ENCODE measurements at regions not wholly inside any gene's neighbourhood (a gene's known extent, or its start where the extent isn't known, plus 50 kb on each side); places are given as distances from the start of the nearest gene placed in this dataset.

GRCh38 chr2:106614511-106615291 lies 127.5 kb downstream of the CD8B2 start:
- in situ Hi-C loops (cut with MboI) = no loop called here
- Histone ChIP-seq H3K27ac (ENCODE audit: extremely low read depth, low read depth, low read length) (no peak overlapping the region), H3K79me2 (ENCODE audit: control insufficient read depth, insufficient read depth, low read length) (no peaks in the 10 kb centered on the region), H3K9ac (ENCODE audit: insufficient read depth in 1 of 2, low read depth in 2 of 2, low read length in 2 of 2) (no peak overlapping the region), H3K9me3 (replicated peaks; ENCODE audit: control insufficient read depth, insufficient read depth, low read depth, low read length) (no peaks in the 10 kb centered on the region), H2AFZ (ENCODE audit: low read depth, low read length) (no peak overlapping the region), H3K27me3 (ENCODE audit: control insufficient read depth in 2 of 2, insufficient read depth in 2 of 2, low read length in 2 of 2) (no peaks in the 10 kb centered on the region), H3K4me1 (replicated peaks in 1 of 2; ENCODE audit: control insufficient read depth in 2 of 2, insufficient read depth in 2 of 2, low read length in 2 of 2) (no peaks in the 10 kb centered on the region), H3K9me1 (ENCODE audit: control insufficient read depth, insufficient read depth, low read length) (no peaks in the 10 kb centered on the region), H3K4me3 (no peak overlapping the region), H3K36me3 (ENCODE audit: control insufficient read depth, insufficient read depth, low read length) (no peaks in the 10 kb centered on the region), H3K4me2 (ENCODE audit: insufficient read depth, low read length) (no peak overlapping the region), H4K20me1 (replicated peaks; ENCODE audit: control insufficient read depth, insufficient read depth, low read length) (no peaks in the 10 kb centered on the region)
- BruUV-seq (replicated peaks) = no TSS peak
- WGBS (ENCODE audit: insufficient coverage, low coverage, missing lambda C conversion rate) = 0% methylated on average over 5 of the region's 5 CpGs
- DNase-seq (ENCODE audit: extremely low read depth in 1 of 4, low spot score in 3 of 4) (no peak), FAIRE-seq (no peak), ATAC-seq (no peak)
- ChIA-PET CTCF (ENCODE audit: low intra/inter-chr PET ratio) (no interaction called here), POLR2A (interaction anchor here (0.7 kb wide), 1 partner anchor 17 kb away, joined by 3 read pairs; no protein-coding TSS in a partner anchor)
- no peak for TF ChIP-seq ZNF23 (CRISPR knock-in tag; IDR thresholded peaks at IDR 0.05)
- no peak for TF ChIP-seq ZNF699 (CRISPR knock-in tag; IDR thresholded peaks at IDR 0.05; ENCODE audit: insufficient replicate concordance)
- no peak for TF ChIP-seq ZNF408 (CRISPR knock-in tag; IDR thresholded peaks at IDR 0.05; ENCODE audit: low read depth)
- TF ChIP-seq ZSCAN29 (IDR thresholded peaks at IDR 0.05) = no peak
- TF ChIP-seq XRCC5 (IDR thresholded peaks at IDR 0.05; ENCODE audit: low read depth, low read length) = no peak
- TF ChIP-seq ZZZ3 (IDR thresholded peaks at IDR 0.05) = no peak
- TF ChIP-seq DPF2 (IDR thresholded peaks at IDR 0.05) = no peak
- TF ChIP-seq ZNF239 (CRISPR knock-in tag; IDR thresholded peaks at IDR 0.05) = no peak
- TF ChIP-seq BHLHE40 (IDR thresholded peaks at IDR 0.05; ENCODE audit: low read length) = no peak
- TF ChIP-seq NR4A1 (CRISPR knock-in tag; IDR thresholded peaks at IDR 0.05) = no peak
- TF ChIP-seq NR4A1 (tag; IDR thresholded peaks at IDR 0.05) = no peak
- TF ChIP-seq GATAD2A (IDR thresholded peaks at IDR 0.05) = no peak
- no peak for TF ChIP-seq CEBPG (CRISPR knock-in tag; IDR thresholded peaks at IDR 0.05)
- TF ChIP-seq CEBPG (tag; conservative IDR thresholded peaks at IDR 0.05 in 1 of 2, IDR thresholded peaks at IDR 0.05 in 1 of 2) = no peak
- TF ChIP-seq RBM15 (IDR thresholded peaks at IDR 0.05; ENCODE audit: insufficient read depth, low read length) = no peak
- TF ChIP-seq DMBX1 (CRISPR knock-in tag; IDR thresholded peaks at IDR 0.05; ENCODE audit: borderline replicate concordance) = no peak
- TF ChIP-seq NCOA2 (IDR thresholded peaks at IDR 0.05; ENCODE audit: partially characterized antibody in 2 of 2) = no peak
- TF ChIP-seq SLC30A9 (CRISPR knock-in tag; IDR thresholded peaks at IDR 0.05) = no peak
- no peak for TF ChIP-seq KAT8 (IDR thresholded peaks at IDR 0.05; ENCODE audit: low read depth)
- intact Hi-C loops (cut with micrococcal nuclease) = no loop called here

Data from K562 (cell line).